Gastroesophageal sphincter (tissue), 4 donors: ENCODE measurements at regions not wholly inside any gene's neighbourhood (a gene's known extent, or its start where the extent isn't known, plus 50 kb on each side); places are given as distances from the start of the nearest gene placed in this dataset.

Source experiments
- ATAC-seq: fragments of 150-250 bp; one replicate; pipeline ENCODE4 v1.9.1; 2016; ENCODE audit warnings: mild to moderate bottlenecking, moderate library complexity
- H3K27ac ChIP-seq, 4 donors: fragments of 200-600 bp; sonication (generic) in 3 of 4; 1 replicate in 3 of 4; 2 replicates in 1 of 4; pipeline ENCODE4 v1.5.1; 2016 to 2019
- H3K27me3 ChIP-seq: fragments of 200-600 bp; sonication (generic); one replicate; pipeline ENCODE4 v1.5.1; 2019
- H3K36me3 ChIP-seq, 2 donors: fragments of 200-600 bp; sonication (generic); one replicate each; pipeline ENCODE4 v1.5.1; 2019; ENCODE audit warnings: control low read depth in 1 of 2
- H3K4me1 ChIP-seq, 3 donors: fragments of 200-600 bp; sonication (generic); 1 replicate in 2 of 3; 2 replicates in 1 of 3; pipeline ENCODE4 v1.5.1; 2016 to 2019; ENCODE audit warnings: control low read depth in 2 of 3
- H3K4me3 ChIP-seq, 2 donors: fragments of 200-600 bp; sonication (generic); one replicate each; pipeline ENCODE4 v1.5.1; 2019; ENCODE audit warnings: mild to moderate bottlenecking in 1 of 2, moderate library complexity in 1 of 2
- H3K9me3 ChIP-seq, 3 donors: fragments of 200-600 bp; sonication (generic); one replicate each; pipeline ENCODE4 v1.5.1; 2017 to 2019; ENCODE audit warnings: control low read depth in 2 of 3
- EP300 ChIP-seq: sonication (generic); formaldehyde crosslinking; IDR thresholded peaks from one replicate; pipeline ENCODE4 v1.6.1; 2017; ENCODE audit warnings: antibody characterized with exemption, mild to moderate bottlenecking
- POLR2A ChIP-seq, 2 donors: fragments of 450-650 bp; IDR thresholded peaks; one replicate each; pipeline ENCODE4 v1.6.1; 2017; ENCODE audit warnings: antibody characterized with exemption in 2 of 2, mild to moderate bottlenecking in 2 of 2, moderate library complexity in 1 of 2
- POLR2AphosphoS5 ChIP-seq: sonication (generic); formaldehyde crosslinking; IDR thresholded peaks from one replicate; pipeline ENCODE4 v1.6.1; 2017; ENCODE audit warnings: antibody characterized with exemption
- WGBS, 2 donors: methylation state at CpG; one replicate each; pipeline ENCODE4 v1.1.5; 2018; ENCODE audit warnings: low coverage in 1 of 2; 5-methylcytosine and 5-hydroxymethylcytosine counted together
- TF ChIP-seq, protein P1 (sequence below), 4 experiments: fragments of 200-600 bp in 2 of 4; fragments of 450-650 bp in 2 of 4; sonication (generic) in 1 of 4; IDR thresholded peaks; one replicate each; pipeline ENCODE4 v1.5.1; 2017 to 2019; ENCODE audit warnings: antibody characterized with exemption in 4 of 4, mild to moderate bottlenecking in 2 of 4, moderate library complexity in 2 of 4

DNA sequence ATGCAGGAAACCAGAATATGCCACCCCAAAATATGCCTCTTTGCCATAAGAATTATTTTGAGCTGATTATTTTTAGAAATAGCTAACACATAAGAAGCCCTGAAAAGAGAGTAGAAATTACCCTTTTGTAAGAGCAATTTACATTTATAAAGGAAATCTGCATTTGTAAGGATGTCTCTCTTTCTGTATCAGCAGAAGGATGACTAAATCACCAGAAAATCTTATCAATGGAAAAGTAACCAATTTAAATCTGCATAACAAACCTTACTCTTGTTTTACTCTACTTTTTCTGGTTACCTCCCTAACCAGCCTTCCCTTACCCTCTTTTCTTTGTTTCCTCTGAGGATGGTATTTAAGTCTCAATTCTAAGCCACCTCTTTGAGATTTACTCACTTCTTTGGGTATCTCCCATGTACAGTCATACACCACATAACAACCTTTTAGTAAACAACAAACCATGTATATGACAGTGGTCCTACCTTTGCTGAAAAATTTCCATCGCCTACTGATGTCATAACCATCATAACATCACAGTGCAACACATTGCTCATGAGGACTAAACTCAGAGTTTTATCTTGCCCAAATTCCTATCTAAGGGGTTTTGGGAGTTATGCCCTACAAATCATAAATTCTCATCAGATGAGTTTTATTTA lies 126.6 kb upstream of the PLPPR4 start:
- H3K4me1 ChIP-seq, result no peaks in the 10 kb centered on the region
- WGBS, 2 donors, result 71 to 88% methylated on average over 1 of the region's 1 CpG
- TF ChIP-seq EP300 (no peak), POLR2AphosphoS5 (no peak), POLR2A (IDR thresholded peaks at IDR 0.05) (no peak)
- TF ChIP-seq, protein P1, sequence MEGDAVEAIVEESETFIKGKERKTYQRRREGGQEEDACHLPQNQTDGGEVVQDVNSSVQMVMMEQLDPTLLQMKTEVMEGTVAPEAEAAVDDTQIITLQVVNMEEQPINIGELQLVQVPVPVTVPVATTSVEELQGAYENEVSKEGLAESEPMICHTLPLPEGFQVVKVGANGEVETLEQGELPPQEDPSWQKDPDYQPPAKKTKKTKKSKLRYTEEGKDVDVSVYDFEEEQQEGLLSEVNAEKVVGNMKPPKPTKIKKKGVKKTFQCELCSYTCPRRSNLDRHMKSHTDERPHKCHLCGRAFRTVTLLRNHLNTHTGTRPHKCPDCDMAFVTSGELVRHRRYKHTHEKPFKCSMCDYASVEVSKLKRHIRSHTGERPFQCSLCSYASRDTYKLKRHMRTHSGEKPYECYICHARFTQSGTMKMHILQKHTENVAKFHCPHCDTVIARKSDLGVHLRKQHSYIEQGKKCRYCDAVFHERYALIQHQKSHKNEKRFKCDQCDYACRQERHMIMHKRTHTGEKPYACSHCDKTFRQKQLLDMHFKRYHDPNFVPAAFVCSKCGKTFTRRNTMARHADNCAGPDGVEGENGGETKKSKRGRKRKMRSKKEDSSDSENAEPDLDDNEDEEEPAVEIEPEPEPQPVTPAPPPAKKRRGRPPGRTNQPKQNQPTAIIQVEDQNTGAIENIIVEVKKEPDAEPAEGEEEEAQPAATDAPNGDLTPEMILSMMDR (IDR thresholded peaks at IDR 0.05), result no peak
- no peak overlapping the region for H3K27ac ChIP-seq
- ATAC-seq, result no peak
- no peaks in the 10 kb centered on the region for H3K36me3 ChIP-seq
- no peaks in the 10 kb centered on the region for H3K9me3 ChIP-seq
- no peak overlapping the region for H3K4me3 ChIP-seq
- H3K27me3 ChIP-seq, result no peaks in the 10 kb centered on the region

DNA sequence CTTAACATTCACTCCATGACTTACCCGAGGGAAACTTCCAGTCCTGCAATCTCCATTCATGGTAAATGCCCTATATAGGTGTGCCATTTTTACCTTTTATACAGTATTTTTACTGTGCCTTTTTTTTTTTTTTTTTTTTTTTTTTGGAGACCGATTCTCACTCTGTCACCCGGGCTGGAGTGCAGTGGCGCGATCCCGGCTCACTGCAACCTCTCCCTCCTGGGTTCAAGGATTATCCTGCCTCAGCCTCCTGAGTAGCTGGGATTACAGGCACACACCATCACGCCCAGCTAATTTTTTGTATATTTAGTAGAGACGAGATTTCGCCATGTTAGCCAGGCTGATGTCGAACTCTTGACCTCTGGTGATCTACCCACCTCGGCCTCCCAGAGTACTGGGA lies 124.4 kb upstream of the PLPPR4 start:
- Histone ChIP-seq H3K36me3 (no peaks in the 10 kb centered on the region), H3K9me3 (no peaks in the 10 kb centered on the region), H3K27me3 (no peaks in the 10 kb centered on the region), H3K27ac (no peak overlapping the region), H3K4me1 (no peaks in the 10 kb centered on the region), H3K4me3 (no peak overlapping the region)
- no peak for ATAC-seq
- 82 to 88% methylated on average over 2 to 6 of the region's 11 CpGs for WGBS, 2 donors
- no peak for TF ChIP-seq EP300
- TF ChIP-seq POLR2AphosphoS5, result no peak
- TF ChIP-seq POLR2A (IDR thresholded peaks at IDR 0.05), result no peak
- TF ChIP-seq, protein P1 (IDR thresholded peaks at IDR 0.05), result no peak

DNA sequence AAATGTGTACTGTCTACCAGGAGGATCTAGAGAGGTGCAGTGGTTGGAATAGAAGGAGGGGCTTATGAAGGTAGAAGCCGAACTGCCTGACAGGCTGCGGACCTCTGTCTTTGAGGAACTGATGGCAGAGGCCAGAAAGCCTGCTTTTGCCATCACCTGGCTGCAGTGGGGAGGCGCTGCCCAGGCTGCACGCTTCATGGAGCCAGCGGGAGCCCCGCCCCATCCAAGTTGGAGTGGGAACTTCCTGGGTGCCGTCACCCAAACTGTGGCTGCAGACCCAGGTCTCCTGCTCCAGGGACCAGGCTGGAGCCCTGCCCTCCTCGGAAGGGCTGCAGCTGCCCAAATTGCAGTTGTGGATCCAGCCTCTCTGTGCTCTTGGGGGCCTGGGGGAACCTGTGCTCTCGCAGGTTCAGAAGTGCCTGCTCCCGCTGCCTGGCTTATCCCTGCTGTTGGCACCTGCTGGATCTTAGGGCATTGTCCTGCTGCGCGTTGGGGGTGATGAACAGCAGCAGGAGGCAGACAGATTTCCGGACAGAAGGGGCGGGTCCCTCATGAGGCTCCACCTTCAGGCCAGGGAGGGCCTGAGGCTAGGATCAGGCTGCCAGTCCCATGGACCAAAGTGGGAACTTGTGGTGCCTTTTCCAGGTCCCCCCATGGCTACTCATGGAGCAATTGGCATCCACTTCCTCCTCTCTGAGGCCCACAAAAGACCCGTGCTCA lies 118.0 kb upstream of the PLPPR4 start:
- no peak for ATAC-seq
- H3K27ac ChIP-seq, result no peak overlapping the region
- TF ChIP-seq, protein P1 (IDR thresholded peaks at IDR 0.05), result no peak
- no peak for TF ChIP-seq POLR2A (IDR thresholded peaks at IDR 0.05)
- no peak for TF ChIP-seq EP300
- TF ChIP-seq POLR2AphosphoS5, result no peak
- no peaks in the 10 kb centered on the region for H3K9me3 ChIP-seq
- H3K4me1 ChIP-seq, result no peaks in the 10 kb centered on the region
- H3K36me3 ChIP-seq, result no peaks in the 10 kb centered on the region
- no peak overlapping the region for H3K4me3 ChIP-seq
- WGBS, 2 donors, result 34% methylated on average over 2 of the region's 15 CpGs; no CpG with 5 or more reads in 1 of the 2 donors
- peaks cover 6% of the 10 kb centered on the region for H3K27me3 ChIP-seq

DNA sequence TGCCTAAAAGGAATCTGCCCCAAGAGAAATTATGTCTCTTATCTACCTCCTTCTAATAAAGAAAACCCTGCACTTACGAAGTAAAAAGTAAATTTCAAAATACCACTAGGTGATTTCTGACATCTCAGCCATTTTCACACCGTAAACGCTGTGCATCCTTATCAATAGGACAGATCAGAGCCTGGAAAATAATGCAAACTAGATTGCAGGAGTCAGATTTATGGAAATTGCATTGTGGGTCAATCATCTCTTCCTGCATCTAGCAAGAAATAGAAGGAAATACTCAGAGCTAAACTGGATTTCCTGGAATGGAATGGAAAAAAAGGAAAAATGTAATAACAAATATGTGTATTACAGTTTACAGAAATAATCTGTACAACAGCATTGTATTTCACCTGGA lies 114.3 kb upstream of the PLPPR4 start:
- peaks cover 6% of the 10 kb centered on the region for H3K27me3 ChIP-seq
- no peak for ATAC-seq
- 66 to 94% methylated on average over 3 of the region's 3 CpGs for WGBS, 2 donors

More for the DNA sequence above, 114.3 kb upstream of the PLPPR4 start:
- Histone ChIP-seq H3K4me3 (no peak overlapping the region), H3K4me1 (no peaks in the 10 kb centered on the region), H3K9me3 (no peaks in the 10 kb centered on the region), H3K36me3 (no peaks in the 10 kb centered on the region), H3K27ac (no peak overlapping the region)
- no peak for TF ChIP-seq POLR2A (IDR thresholded peaks at IDR 0.05)
- no peak for TF ChIP-seq EP300
- TF ChIP-seq, protein P1 (IDR thresholded peaks at IDR 0.05), result no peak
- TF ChIP-seq POLR2AphosphoS5, result no peak
